Karpas-422 (cell line): ENCODE measurements at regions not wholly inside any gene's neighbourhood (a gene's known extent, or its start where the extent isn't known, plus 50 kb on each side); places are given as distances from the start of the nearest gene placed in this dataset.

Experiments
- DNase-seq: peaks from one replicate; pipeline ENCODE4 v3.0.0-alpha.2; 2015
- H2AFZ ChIP-seq: fragments of 200-600 bp; sonication (generic); 2 replicates; pipeline ENCODE4 v1.6.1; 2014; ENCODE audit warnings: antibody characterized with exemption, low read length, mixed read lengths
- H3K27ac ChIP-seq: fragments of 200-600 bp; sonication (generic); 2 replicates; pipeline ENCODE4 v1.5.1; 2014; ENCODE audit warnings: mild to moderate bottlenecking, low read length, moderate library complexity
- H3K27me3 ChIP-seq: fragments of 200-600 bp; sonication (generic); 2 replicates; pipeline ENCODE4 v1.6.1; 2014; ENCODE audit warnings: low read length, mixed read lengths
- H3K36me3 ChIP-seq: fragments of 200-600 bp; sonication (generic); 2 replicates; pipeline ENCODE4 v1.6.1; 2014; ENCODE audit warnings: low read length, mixed read lengths; ENCODE audit not compliant: insufficient read depth
- H3K4me1 ChIP-seq: fragments of 200-600 bp; sonication (generic); 2 replicates; pipeline ENCODE4 v1.6.1; 2014; ENCODE audit warnings: mild to moderate bottlenecking, low read length, mixed read lengths
- H3K4me2 ChIP-seq: fragments of 200-600 bp; sonication (generic); 2 replicates; pipeline ENCODE4 v1.6.1; 2014; ENCODE audit warnings: low read length, low read depth, mild to moderate bottlenecking; ENCODE audit not compliant: poor library complexity, severe bottlenecking
- H3K4me3 ChIP-seq: fragments of 200-600 bp; sonication (generic); 2 replicates; pipeline ENCODE4 v1.5.1; 2014; ENCODE audit warnings: mild to moderate bottlenecking, antibody characterized with exemption, low read length, mixed read lengths
- H3K79me2 ChIP-seq: fragments of 200-600 bp; sonication (generic); 2 replicates; pipeline ENCODE4 v1.6.1; 2014; ENCODE audit warnings: mild to moderate bottlenecking, low read length, mixed read lengths
- H3K9ac ChIP-seq: fragments of 200-600 bp; sonication (generic); 2 replicates; pipeline ENCODE4 v1.6.0; 2014; ENCODE audit warnings: low read length
- H3K9me2 ChIP-seq: fragments of 200-600 bp; sonication (generic), shearing (Covaris generic); replicated peaks from 2 replicates; pipeline ENCODE4 v1.6.0; 2014; ENCODE audit warnings: mild to moderate bottlenecking, low read length, moderate library complexity; ENCODE audit not compliant: insufficient read depth
- H3K9me3 ChIP-seq: fragments of 300-700, 200-600 bp; sonication (generic); 2 replicates; pipeline ENCODE4 v1.6.1; 2014; ENCODE audit warnings: low read length, mixed read lengths
- H4K20me1 ChIP-seq: fragments of 200-600 bp; sonication (generic); 2 replicates; pipeline ENCODE4 v1.6.1; 2014; ENCODE audit warnings: mild to moderate bottlenecking, antibody characterized with exemption, low read length, low read depth; ENCODE audit not compliant: insufficient read depth

GRCh38 chr3:177830411-177830849, 633.1 kb upstream of the TBL1XR1 start:
- Histone ChIP-seq H3K27me3 (no peaks in the 10 kb centered on the region), H3K9me2 (no peaks in the 10 kb centered on the region), H2AFZ (no peak overlapping the region), H3K4me1 (peaks cover 5% of the 10 kb centered on the region; the same call in 1 of the 2 replicates), H3K36me3 (no peaks in the 10 kb centered on the region), H3K9me3 (no peaks in the 10 kb centered on the region), H3K4me3 (no peak overlapping the region), H3K4me2 (no peak overlapping the region), H3K27ac (no peak overlapping the region), H3K9ac (no peak overlapping the region), H4K20me1 (no peaks in the 10 kb centered on the region), H3K79me2 (no peaks in the 10 kb centered on the region)
- DNase-seq: no peak

- Histone ChIP-seq H3K4me3 (no peak overlapping the region), H3K9me2 (no peaks in the 10 kb centered on the region)
Observed at GRCh38 chr3:177831361-177831760, 634.1 kb upstream of the TBL1XR1 start.

GRCh38 chr3:177832880-177833279, 635.6 kb upstream of the TBL1XR1 start:
- H3K9ac ChIP-seq: no peak overlapping the region
- no peaks in the 10 kb centered on the region for H3K9me2 ChIP-seq
- DNase-seq: no peak

More at GRCh38 chr3:177831361-177831760, 634.1 kb upstream of the TBL1XR1 start:
- Histone ChIP-seq H3K9me3 (no peaks in the 10 kb centered on the region), H4K20me1 (no peaks in the 10 kb centered on the region), H2AFZ (no peak overlapping the region), H3K79me2 (no peaks in the 10 kb centered on the region), H3K27me3 (no peaks in the 10 kb centered on the region), H3K9ac (no peak overlapping the region), H3K36me3 (no peaks in the 10 kb centered on the region), H3K4me2 (no peak overlapping the region), H3K27ac (no peak overlapping the region), H3K4me1 (peaks cover 5% of the 10 kb centered on the region; the same call in 1 of the 2 replicates)
- no peak for DNase-seq

GRCh38 chr3:177833332-177833731, 636.0 kb upstream of the TBL1XR1 start:
- no peaks in the 10 kb centered on the region for H3K79me2 ChIP-seq
- H3K4me2 ChIP-seq: no peak overlapping the region
- no peak overlapping the region for H3K4me3 ChIP-seq
- H2AFZ ChIP-seq: no peak overlapping the region
- H3K9me2 ChIP-seq: no peaks in the 10 kb centered on the region
- H3K4me1 ChIP-seq: peaks cover 5% of the 10 kb centered on the region; the same call in 1 of the 2 replicates
- H3K9me3 ChIP-seq: no peaks in the 10 kb centered on the region
- H3K27me3 ChIP-seq: no peaks in the 10 kb centered on the region
- H3K9ac ChIP-seq: no peak overlapping the region
- no peak overlapping the region for H3K27ac ChIP-seq
- H3K36me3 ChIP-seq: no peaks in the 10 kb centered on the region
- DNase-seq: no peak
- H4K20me1 ChIP-seq: no peaks in the 10 kb centered on the region

More at GRCh38 chr3:177832880-177833279, 635.6 kb upstream of the TBL1XR1 start:
- no peak overlapping the region for H3K4me2 ChIP-seq
- H3K4me1 ChIP-seq: peaks cover 5% of the 10 kb centered on the region; the same call in 1 of the 2 replicates
- no peaks in the 10 kb centered on the region for H3K36me3 ChIP-seq
- no peak overlapping the region for H3K27ac ChIP-seq
- no peaks in the 10 kb centered on the region for H3K9me3 ChIP-seq
- H4K20me1 ChIP-seq: no peaks in the 10 kb centered on the region
- no peaks in the 10 kb centered on the region for H3K79me2 ChIP-seq
- H3K27me3 ChIP-seq: no peaks in the 10 kb centered on the region
- no peak overlapping the region for H2AFZ ChIP-seq
- H3K4me3 ChIP-seq: no peak overlapping the region

- H2AFZ ChIP-seq: no peak overlapping the region
- no peak overlapping the region for H3K27ac ChIP-seq
- H3K36me3 ChIP-seq: no peaks in the 10 kb centered on the region
- no peak overlapping the region for H3K9ac ChIP-seq
- no peaks in the 10 kb centered on the region for H3K79me2 ChIP-seq
- H3K4me2 ChIP-seq: no peak overlapping the region
- peaks cover 5% of the 10 kb centered on the region; the same call in 1 of the 2 replicates for H3K4me1 ChIP-seq
- no peaks in the 10 kb centered on the region for H4K20me1 ChIP-seq
- no peak overlapping the region for H3K4me3 ChIP-seq
- DNase-seq: no peak
- H3K9me3 ChIP-seq: no peaks in the 10 kb centered on the region
- no peaks in the 10 kb centered on the region for H3K9me2 ChIP-seq
- H3K27me3 ChIP-seq: no peaks in the 10 kb centered on the region
Observed at GRCh38 chr3:177835008-177835407, 637.7 kb upstream of the TBL1XR1 start.

GRCh38 chr3:177835917-177836316, 638.6 kb upstream of the TBL1XR1 start:
- Histone ChIP-seq H3K9ac (no peak overlapping the region), H3K4me3 (no peak overlapping the region), H4K20me1 (no peaks in the 10 kb centered on the region), H3K4me1 (peaks cover 5% of the 10 kb centered on the region; the same call in 1 of the 2 replicates), H3K27ac (no peak overlapping the region), H3K4me2 (no peak overlapping the region), H3K9me3 (no peaks in the 10 kb centered on the region), H3K9me2 (no peaks in the 10 kb centered on the region), H3K36me3 (no peaks in the 10 kb centered on the region), H3K79me2 (no peaks in the 10 kb centered on the region), H2AFZ (no peak overlapping the region), H3K27me3 (no peaks in the 10 kb centered on the region)
- DNase-seq: no peak

- H3K4me2 ChIP-seq: no peak overlapping the region
- H3K9ac ChIP-seq: no peak overlapping the region
- no peaks in the 10 kb centered on the region for H3K9me2 ChIP-seq
- H3K27me3 ChIP-seq: no peaks in the 10 kb centered on the region
- no peak overlapping the region for H3K4me3 ChIP-seq
- no peaks in the 10 kb centered on the region for H3K36me3 ChIP-seq
- H2AFZ ChIP-seq: no peak overlapping the region
- H3K9me3 ChIP-seq: no peaks in the 10 kb centered on the region
- peaks cover 5% of the 10 kb centered on the region; the same call in 1 of the 2 replicates for H3K4me1 ChIP-seq
- H4K20me1 ChIP-seq: no peaks in the 10 kb centered on the region
- H3K27ac ChIP-seq: no peak overlapping the region
- no peak for DNase-seq
- H3K79me2 ChIP-seq: no peaks in the 10 kb centered on the region
Observed at GRCh38 chr3:177836671-177837070, 639.4 kb upstream of the TBL1XR1 start.

GRCh38 chr3:177837951-177838655, 640.8 kb upstream of the TBL1XR1 start:
- H3K79me2 ChIP-seq: no peaks in the 10 kb centered on the region
- no peak for DNase-seq
- H3K27me3 ChIP-seq: no peaks in the 10 kb centered on the region
- no peaks in the 10 kb centered on the region for H3K9me2 ChIP-seq
- no peaks in the 10 kb centered on the region for H3K36me3 ChIP-seq
- H2AFZ ChIP-seq: no peak overlapping the region
- no peak overlapping the region for H3K4me3 ChIP-seq
- no peak overlapping the region for H3K9ac ChIP-seq
- H3K9me3 ChIP-seq: no peaks in the 10 kb centered on the region
- H3K4me1 ChIP-seq: peaks cover 3% of the 10 kb centered on the region; the same call in 1 of the 2 replicates
- H3K27ac ChIP-seq: no peak overlapping the region
- no peaks in the 10 kb centered on the region for H4K20me1 ChIP-seq
- H3K4me2 ChIP-seq: no peak overlapping the region
